ENCODE measurements at regions not wholly inside any gene's neighbourhood (a gene's known extent, or its start where the extent isn't known, plus 50 kb on each side); places are given as distances from the start of the nearest gene placed in this dataset.

DNA sequence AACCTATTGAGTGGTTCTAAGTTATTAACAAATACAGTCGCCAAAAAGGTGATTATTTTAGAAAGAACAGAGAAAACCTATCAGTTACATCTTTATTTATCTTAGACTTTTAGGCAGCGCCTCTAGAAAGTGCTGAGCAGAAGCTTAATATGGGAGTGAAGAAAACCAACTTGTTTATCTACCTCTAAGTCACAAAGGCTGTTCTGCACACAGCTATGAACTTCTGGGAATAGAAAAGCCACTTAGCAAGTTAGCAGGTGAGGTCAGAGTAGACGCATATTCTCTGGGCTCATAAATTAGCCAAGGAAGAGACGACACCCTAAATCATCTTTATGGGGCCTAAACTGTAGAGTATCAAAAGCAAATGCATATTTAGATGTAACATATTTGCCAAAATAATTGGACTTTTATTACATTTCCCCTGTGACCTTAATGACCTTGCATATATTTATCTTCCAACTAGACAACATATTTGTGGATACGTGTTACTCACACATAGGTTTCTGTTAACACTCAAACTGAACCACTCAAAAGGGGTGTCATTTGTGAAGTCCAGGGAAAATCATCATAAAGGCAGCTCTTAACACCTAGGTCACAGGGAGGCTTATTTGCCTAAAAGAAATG, 267.1 kb downstream of the ADGB start:
- no peak overlapping the region for H3K4me3 ChIP-seq (ENCODE audit: low read length)
- no peak for DNase-seq (ENCODE audit: low read depth, low spot score)

DNA sequence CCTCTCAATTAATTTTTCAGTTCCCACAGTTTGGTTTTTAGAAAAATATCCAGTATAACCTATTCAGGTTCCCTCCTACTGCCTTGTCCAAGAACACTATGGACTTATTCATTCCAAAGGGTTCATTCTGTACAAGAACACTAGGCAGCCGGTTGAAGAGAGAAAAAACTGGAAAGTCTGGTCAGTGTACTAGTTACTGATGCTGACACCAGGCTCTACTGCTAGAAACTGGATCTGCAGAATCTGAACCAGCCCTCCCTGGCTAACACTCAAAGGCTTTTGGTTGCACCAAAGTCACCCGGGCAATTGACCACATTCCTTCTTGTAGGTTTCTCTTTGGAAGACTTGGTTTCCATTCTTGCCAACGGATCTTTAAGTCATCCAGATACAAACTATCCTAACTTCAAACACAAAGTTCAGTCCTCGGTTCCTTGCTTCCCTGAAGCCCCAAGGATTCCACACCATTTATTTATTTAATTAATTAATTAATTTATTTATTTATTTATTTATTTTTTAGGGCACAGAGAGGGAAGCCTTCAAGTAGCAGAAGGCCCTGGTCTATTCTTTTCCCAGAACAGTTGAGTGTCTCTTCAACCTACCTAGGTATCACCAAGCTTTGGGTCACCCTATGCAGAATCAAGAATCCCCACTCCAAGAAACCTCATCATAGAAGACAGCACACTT, 268.1 kb downstream of the ADGB start:
- DNase-seq (ENCODE audit: low read depth, low spot score) = no peak
- no peak overlapping the region for H3K4me3 ChIP-seq (ENCODE audit: low read length)

DNA sequence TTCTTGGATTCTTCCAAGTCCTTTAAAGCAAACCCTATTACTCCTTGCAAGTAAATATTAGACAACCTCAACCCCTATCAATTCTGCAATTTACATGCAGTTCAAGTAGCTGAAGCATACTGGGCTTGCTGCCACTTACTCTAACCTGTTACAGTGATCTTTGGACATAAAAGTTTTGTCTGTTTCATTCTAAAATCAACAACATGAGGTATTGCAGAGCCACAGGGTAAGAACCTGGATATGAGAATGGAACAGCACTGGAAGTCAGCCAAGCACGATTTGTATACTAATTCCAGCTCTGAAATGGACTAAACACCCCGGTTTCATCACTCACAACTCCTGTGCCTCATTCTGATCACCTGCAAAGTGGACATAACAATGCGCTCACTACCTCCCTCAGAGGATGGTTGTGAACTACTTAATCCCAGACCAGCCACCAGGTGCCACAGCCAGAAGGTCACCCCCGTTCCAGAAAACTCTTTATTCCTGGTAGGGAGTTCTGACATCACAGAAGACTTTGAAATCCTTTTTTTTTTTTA, 270.0 kb downstream of the ADGB start:
- DNase-seq (ENCODE audit: low read depth, low spot score) = no peak
- H3K4me3 ChIP-seq (ENCODE audit: low read length) = no peak overlapping the region

DNA sequence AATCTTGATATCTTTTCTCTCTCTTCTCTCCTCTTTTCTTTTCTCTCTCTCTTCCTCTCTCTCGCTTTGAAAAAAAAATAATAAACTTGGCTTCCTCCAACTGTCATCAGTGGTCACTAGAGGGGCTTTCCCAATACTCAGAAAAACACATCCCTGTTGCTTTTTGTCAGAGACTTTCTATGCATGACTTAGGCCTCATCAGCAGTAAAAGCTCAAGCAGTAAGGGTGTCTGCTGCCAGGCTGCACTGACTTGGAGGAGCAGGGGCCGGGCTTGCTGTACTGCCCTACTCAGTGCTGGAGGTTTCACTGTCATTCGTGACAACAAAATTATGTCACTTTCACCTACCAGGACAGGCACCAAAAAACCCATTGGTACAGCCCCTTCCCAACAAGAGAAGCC, 272.0 kb downstream of the ADGB start:
- no peak overlapping the region for H3K4me3 ChIP-seq (ENCODE audit: low read length)
- DNase-seq (ENCODE audit: low read depth, low spot score) = no peak

DNA sequence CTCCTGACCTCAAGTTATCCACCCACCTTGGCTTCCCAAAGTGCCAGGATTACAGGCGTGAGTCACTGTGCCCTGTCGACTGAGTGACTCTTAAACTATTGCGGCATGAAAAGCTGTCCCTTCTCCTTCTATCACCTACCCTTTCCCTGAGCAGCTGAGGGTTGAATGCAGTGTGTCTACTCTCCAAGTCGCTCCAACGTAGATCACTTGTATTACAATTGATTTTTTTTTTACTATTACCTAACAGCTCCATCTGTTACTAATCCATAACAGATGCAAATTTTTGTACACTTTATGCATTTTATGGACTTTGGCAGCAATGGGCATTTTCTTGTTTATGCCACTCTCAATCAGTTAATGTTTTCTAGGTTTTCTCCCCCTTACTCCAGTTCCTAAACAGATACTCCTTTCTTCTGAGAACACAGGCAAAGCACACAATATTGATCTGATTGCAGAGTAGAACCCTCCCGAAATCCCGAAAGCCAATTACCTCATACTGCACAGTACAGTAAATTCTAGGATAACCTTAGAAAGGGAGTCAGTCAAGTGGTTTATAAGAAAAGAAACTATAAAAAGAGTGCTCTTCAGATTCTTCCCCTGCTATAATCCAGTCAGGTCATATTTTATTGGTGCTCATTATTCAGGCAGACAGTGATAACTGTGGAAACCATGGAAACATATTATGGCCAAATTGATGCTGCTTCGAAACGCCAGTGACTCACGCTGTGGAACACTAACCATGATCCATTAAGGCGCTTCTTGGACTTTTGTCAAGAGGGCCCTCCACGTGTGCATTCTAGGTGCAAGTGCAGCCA, 273.0 kb downstream of the ADGB start:
- DNase-seq (ENCODE audit: low read depth, low spot score) = no peak
- H3K4me3 ChIP-seq (ENCODE audit: low read length) = no peak overlapping the region

DNA sequence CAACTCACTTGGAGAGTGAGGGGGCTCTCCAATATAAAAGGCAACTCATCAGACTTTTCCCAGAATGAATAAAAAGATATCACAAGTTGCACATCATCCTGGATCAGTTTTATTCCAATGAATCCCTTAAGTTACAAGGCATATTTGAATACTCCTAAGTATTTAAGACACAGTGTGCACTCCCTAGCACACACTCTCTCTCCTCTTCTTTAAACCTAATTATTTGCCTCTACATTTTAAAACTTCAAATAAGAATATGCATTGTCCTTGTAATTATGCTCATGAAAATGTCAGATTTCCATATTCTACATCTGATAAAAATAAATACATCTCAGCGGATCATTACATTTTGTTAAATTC, 273.6 kb downstream of the ADGB start:
- DNase-seq (ENCODE audit: low read depth, low spot score) = no peak
- no peak overlapping the region for H3K4me3 ChIP-seq (ENCODE audit: low read length)

DNA sequence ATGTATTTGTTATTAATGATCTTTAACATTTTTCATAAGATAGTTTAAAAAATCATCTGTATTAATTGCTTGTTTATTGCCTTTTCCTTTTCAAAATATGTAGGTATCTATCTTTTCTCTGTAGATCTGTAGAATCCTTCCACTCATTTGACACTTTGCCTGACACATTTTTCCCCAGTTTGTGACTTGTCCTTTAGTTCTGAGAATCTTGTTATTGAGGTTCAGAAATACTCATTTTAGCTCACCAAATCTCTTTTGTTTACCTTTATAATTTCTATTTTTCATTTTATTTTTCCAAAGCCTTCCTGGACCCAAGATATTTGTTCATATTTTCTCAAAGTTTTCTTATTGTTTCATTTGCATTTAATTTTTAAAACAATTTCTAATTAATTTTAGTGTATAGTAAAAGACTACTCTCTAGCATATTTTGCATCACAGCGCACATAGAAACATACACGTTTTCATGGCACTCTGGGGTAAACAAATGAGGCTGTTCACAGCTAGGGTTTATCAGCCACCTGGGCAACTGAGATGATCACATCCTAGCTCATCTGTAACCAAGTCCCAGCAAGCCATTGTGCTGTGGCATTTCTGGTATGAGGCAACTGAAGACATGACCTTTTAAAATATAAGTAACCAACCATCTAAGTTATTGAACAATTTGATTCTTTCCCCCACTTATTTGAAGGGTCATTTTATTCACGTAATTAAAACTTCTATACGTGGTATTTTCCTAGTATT, 275.7 kb downstream of the ADGB start:
- H3K4me3 ChIP-seq (ENCODE audit: low read length) = no peak overlapping the region
- DNase-seq (ENCODE audit: low read depth, low spot score) = no peak

DNA sequence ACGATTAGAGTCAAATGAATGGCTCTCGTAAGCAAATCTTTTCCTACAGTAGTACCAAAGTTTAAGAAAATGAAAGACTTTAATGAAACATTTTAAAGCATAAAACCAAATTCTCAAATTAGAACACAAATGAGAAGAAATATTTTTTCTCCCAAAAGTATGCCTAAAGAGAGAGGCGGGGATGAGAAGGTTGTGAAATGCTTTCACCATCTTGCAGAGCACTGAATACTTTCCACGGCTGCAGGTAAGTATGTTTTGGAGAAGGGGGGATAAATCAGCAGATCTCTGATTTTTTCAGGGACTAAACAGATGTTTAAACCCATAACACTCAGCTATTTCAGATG, 277.1 kb downstream of the ADGB start:
- DNase-seq (ENCODE audit: low read depth, low spot score) = no peak
- no peak overlapping the region for H3K4me3 ChIP-seq (ENCODE audit: low read length)

DNA sequence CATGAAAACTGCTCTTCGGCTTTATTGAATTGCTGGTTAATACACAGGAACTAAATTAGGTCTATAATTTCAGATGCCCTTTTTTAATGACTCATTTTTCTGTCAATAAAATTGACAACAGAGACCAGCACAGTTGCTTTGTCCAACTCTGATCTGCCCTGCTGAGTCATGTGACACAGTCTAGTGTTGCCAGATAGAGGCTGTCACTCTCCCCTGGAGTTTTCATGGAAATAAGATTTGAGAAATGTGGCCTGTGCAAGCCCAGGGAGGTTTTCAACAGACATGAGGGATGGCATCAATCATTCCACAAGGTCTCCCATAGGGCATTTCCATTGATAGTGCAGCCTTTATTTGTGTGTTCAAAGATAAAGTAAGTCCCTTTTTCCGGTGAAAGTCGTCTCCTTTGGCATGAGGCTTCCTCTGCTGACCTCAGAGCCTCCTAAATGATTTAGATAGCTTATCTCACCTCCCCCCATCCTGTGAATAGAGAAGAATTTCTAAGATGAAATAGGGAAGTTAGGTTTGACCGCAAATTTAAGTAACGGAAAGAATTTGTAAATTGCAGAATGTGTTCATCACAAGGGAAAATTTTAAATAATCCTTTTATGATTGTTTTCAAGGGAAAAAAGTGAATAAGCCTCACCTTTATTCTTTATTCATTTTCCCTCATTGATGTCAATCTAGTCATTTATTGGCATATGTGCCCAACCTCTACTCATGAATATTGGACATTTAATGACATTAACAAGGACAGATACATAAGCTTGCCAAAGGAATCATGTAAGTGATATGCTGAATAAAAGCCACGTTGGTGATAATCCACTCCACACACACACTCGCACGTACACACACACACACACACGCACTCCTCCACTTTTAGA, 277.7 kb downstream of the ADGB start:
- no peak for DNase-seq (ENCODE audit: low read depth, low spot score)
- H3K4me3 ChIP-seq (ENCODE audit: low read length) = no peak overlapping the region

DNA sequence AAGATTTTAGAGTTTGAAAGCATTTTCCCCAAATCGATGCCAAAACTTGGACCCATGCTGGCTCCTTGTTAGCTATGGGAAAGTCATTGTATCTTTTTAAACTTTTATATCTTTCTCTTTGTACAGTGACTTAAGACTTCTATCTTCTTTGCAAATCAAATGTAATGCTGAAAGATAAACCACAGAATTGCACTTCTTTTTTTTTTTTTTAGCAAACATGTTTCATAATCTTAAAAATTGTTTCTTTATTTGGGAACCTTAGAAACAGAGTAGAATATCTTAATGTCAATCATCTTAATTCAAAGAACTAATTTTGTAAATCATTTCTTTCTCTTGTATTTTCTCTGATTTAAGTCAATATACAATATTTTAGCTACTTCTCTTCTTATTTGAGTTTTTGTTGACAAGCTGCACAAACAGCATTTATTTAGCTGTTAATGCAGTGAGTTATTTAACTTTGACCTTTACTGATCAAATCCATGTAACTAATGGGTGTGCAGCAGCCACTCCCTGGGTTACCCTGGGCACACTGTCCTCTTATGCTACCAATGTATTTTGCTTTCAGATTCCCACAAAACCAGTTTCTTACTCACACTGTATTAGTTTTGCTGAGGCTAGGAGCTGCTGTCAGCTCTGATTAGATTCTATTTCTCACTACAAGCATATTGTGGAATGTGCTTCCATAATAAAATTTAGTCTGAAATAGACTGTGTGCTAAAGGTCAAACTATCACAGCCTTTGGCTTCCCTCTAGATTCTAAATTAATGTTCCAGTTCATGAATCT, 279.6 kb downstream of the ADGB start:
- H3K4me3 ChIP-seq (ENCODE audit: low read length) = no peak overlapping the region
- no peak for DNase-seq (ENCODE audit: low read depth, low spot score)

DNA sequence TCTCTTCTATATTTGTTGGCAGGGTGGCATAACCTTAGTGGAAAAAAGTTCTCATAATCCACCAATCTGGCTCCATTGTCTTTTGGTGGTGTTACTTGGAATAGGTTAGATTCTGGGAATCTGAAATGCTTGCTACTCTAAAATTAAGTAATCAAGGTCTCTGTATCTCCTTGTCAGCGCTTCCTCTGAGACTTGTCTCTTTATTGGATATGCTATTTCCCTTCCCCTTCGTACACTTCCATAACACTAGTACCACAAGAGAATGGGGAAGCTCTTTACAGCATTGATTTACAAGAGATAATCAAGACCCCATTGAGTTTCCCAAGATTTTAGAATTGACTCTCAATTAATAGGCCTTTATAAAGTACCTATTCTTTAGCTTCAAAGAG, 280.2 kb downstream of the ADGB start:
- no peak overlapping the region for H3K4me3 ChIP-seq (ENCODE audit: low read length)
- no peak for DNase-seq (ENCODE audit: low read depth, low spot score)

DNA sequence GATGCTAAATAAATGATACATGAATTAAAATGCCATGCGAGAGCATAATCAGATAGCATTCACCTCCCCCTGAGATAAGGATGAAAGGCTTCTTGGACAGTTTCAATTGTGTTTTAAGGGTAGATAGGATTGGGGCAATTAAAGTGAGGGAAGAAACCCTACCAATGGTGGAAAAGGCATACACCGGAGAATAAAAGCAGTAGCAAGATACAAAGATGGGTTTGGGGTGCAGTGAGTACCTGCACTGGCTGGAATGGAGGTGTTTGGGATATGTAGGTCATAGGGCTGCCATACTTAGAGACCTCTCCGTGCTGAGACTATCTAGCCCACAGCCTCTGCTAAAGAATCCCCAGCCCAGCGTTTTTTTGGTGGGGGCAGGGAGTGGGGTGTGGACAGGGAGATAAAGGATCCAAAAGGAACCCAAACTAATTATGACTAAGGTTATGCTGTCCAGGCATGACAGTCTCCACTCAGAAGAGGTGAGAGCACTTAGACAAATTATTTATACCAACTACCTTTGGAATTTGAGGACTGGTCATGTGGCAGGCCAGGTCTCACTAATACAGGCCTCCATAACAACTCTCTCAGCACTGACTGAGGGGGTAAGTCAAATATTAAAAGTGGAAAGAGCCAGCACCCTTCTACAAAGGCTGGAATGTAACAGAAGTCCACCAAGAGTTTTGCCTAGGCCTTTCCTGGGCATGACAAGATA, 280.8 kb downstream of the ADGB start:
- no peak for DNase-seq (ENCODE audit: low read depth, low spot score)
- H3K4me3 ChIP-seq (ENCODE audit: low read length) = no peak overlapping the region

DNA sequence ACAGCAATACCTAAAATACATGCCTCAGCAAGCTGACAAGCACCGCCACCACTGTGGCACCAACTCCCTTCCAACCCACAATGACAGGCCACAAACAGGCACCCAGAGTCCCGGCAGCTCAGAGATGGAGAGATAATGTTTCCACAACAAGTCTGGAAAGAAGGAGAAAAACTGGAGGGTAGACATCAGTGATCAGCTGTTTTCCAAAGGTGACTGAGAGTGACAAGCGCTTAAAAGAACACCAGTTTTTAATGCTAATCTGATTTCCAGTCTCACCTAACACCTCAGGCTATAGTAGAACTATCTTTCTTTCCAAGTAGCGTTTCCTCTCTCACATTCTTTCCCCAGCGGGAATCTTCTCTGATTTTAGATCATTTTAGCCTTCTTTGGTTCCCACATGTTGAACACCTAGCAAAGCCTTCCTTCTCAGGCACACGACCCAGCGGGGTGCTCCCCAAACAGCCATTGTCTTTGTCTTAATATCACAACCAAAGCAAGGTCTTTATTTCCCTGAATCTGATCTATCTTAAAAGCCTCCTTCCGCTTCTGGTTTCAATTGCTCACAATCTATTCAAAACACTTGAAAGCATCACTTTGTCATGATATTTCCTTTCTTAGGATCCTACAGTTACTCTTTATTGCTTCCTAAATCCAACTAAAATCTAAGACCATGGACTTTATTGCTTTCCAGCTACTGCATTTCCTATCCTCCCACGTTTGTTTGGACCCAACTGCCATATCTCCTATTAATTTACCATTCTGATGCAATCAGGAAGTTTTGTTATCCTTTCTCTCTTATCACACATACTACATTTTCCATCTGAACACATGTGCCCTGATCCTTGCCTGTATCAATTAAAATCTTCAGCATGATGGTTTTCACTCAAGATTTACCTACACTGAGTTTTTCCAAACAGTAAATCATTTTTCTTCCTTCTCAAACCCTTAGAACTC, 282.7 kb downstream of the ADGB start:
- H3K4me3 ChIP-seq (ENCODE audit: low read length) = no peak overlapping the region
- DNase-seq (ENCODE audit: low read depth, low spot score) = no peak

DNA sequence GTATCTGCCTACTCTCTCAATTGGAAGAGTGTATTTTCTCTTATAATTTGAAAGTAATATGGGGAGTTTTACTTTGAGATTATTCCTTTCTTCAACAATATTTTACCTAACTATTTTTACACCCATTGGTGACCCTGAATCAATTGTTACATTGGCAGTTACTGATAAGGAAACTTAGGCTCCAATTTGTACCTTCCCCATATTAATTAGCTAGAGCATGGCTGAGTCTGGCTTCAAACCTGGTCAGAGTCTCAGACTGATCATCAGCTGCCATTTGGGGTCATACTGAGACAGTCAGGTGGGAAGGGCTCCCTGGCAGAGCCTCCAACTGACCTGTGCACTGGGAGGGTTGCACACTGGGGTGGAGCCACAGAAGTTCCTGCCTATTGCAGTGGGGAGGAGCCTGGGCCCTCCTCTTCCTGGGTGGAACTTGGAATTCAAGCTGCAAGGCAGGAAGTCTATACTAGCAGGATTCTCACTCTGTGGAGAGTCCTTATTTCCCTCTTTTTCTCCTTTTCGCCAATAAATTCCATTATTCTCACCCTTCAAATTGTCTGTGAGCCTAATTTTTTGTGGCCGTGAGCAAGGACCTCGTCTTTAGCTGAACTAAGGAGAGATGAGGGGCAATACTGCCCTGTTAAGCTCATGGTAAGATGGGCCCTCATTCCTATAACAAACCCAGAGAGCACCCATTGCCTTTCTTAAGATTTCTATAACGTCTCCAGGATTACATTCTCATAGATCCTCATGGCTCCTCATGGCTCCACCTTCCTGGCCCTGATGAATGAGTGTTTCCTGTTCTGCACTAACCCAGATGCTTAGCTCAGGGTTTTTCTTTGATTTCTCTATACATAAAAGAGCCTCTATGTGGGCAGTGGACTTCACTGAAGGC, 285.1 kb downstream of the ADGB start:
- no peak for DNase-seq (ENCODE audit: low read depth, low spot score)
- H3K4me3 ChIP-seq (ENCODE audit: low read length) = no peak overlapping the region

DNA sequence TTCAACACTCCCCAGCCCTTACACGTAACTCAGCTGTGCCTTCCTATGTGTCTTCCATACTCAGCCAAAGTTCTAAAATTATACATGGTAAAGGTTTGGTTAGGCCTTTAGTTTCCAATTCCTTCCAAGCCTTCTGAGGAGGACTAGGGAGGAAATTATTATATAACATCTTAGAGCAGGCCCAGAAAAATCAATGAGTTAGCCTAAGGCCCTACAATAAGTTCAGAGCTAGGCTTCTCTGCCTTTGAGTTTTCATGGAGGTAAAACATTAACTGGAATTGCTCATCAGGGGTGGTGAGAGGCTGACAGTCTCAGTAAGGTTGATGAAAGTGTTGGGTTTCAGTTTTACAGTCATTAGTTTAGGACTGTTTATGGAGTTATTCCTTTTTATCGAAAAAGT, 286.0 kb downstream of the ADGB start:
- no peak overlapping the region for H3K4me3 ChIP-seq (ENCODE audit: low read length)
- no peak for DNase-seq (ENCODE audit: low read depth, low spot score)
